SK-N-SH (cell line): ENCODE measurements at regions not wholly inside any gene's neighbourhood (a gene's known extent, or its start where the extent isn't known, plus 50 kb on each side); places are given as distances from the start of the nearest gene placed in this dataset.

Source experiments
- CTCF ChIA-PET: fragments of 300-600, 350-600 bp; formaldehyde crosslinking; extraction: SDS; loops from one replicate; lab custom pipeline; 2021; lab: Yijun Ruan, JAX
- POLR2A ChIA-PET: fragments of 350-600 bp; sonication (Branson Sonifier 250); formaldehyde crosslinking; extraction: SDS; loops from one replicate; lab custom pipeline; 2020; ENCODE audit warnings: antibody characterized with exemption, inconsistent platforms; lab: Yijun Ruan, JAX
- DNase-seq: peaks from one replicate; pipeline ENCODE4 v3.0.0; 2012
- H2AFZ ChIP-seq: fragments of 200-600 bp; sonication (generic); 2 replicates; pipeline ENCODE4 v1.8.1; 2016; ENCODE audit warnings: antibody characterized with exemption, mild to moderate bottlenecking, low read depth
- H3F3A ChIP-seq: fragments of 200-600 bp; sonication (generic); replicated peaks from 2 replicates; pipeline ENCODE3; 2016; ENCODE audit warnings: antibody characterized with exemption, mild to moderate bottlenecking; ENCODE audit not compliant: insufficient read depth
- H3K27ac ChIP-seq, 2 experiments: fragments of 200-500 bp in 1 of 2; fragments of 200-600 bp in 1 of 2; sonication (Bioruptor generic) in 1 of 2; sonication (generic), shearing (Covaris generic) in 1 of 2; 2 replicates each; pipeline versions ENCODE4 v1.5.1 to v1.6.1; 2014 to 2016; ENCODE audit warnings: low read depth in 2 of 2, inconsistent platforms in 1 of 2, low read length in 1 of 2, mild to moderate bottlenecking in 1 of 2, mixed read lengths in 1 of 2
- H3K27me3 ChIP-seq: fragments of 200-600 bp; sonication (generic), shearing (Covaris generic); 2 replicates; pipeline ENCODE4 v1.6.1; 2016; ENCODE audit warnings: mixed run types; ENCODE audit not compliant: insufficient read depth
- H3K36me3 ChIP-seq, 2 experiments: fragments of 200-500 bp in 1 of 2; fragments of 200-600 bp in 1 of 2; sonication (Bioruptor generic) in 1 of 2; sonication (generic) in 1 of 2; replicated peaks in 1 of 2; 2 replicates each; pipeline versions ENCODE3 to v1.5.1; 2014 to 2016; ENCODE audit warnings: low read length in 1 of 2, mild to moderate bottlenecking in 1 of 2; ENCODE audit not compliant: insufficient read depth in 2 of 2, control insufficient read depth in 1 of 2
- H3K4me1 ChIP-seq, 2 experiments: fragments of 200-500 bp in 1 of 2; fragments of 200-600 bp in 1 of 2; sonication (Bioruptor generic) in 1 of 2; sonication (generic), shearing (Covaris generic) in 1 of 2; 2 replicates each; pipeline versions ENCODE4 v1.5.1 to v1.6.1; 2014 to 2016; ENCODE audit warnings: low read depth in 1 of 2, low read length in 1 of 2, mixed run types in 1 of 2; ENCODE audit not compliant: insufficient read depth in 2 of 2, control insufficient read depth in 1 of 2
- H3K4me2 ChIP-seq: fragments of 200-600 bp; sonication (generic), shearing (Covaris generic); 2 replicates; pipeline ENCODE4 v1.6.1; 2017; ENCODE audit warnings: mixed run types
- H3K4me3 ChIP-seq, 2 experiments: fragments of 200-500 bp in 1 of 2; fragments of 200-600 bp in 1 of 2; sonication (Bioruptor generic) in 1 of 2; sonication (generic), shearing (Covaris generic) in 1 of 2; 2 replicates each; pipeline versions ENCODE4 v1.5.1 to v1.8.1; 2014 to 2016; ENCODE audit warnings: low read depth in 2 of 2, inconsistent platforms in 1 of 2, low read length in 1 of 2, mild to moderate bottlenecking in 1 of 2, mixed read lengths in 1 of 2, moderate library complexity in 1 of 2
- H3K79me2 ChIP-seq: fragments of 200-600 bp; sonication (generic); 2 replicates; pipeline ENCODE4 v1.8.1; 2017; ENCODE audit warnings: mild to moderate bottlenecking; ENCODE audit not compliant: insufficient read depth
- H3K9ac ChIP-seq: fragments of 200-600 bp; sonication (generic); 2 replicates; pipeline ENCODE4 v1.6.1; 2017; ENCODE audit warnings: mixed run types
- H3K9me2 ChIP-seq: fragments of 200-600 bp; sonication (generic); 2 replicates; pipeline ENCODE4 v1.6.1; 2017; ENCODE audit warnings: mixed run types
- H3K9me3 ChIP-seq: fragments of 200-600 bp; sonication (generic); 2 replicates; pipeline ENCODE4 v1.6.1; 2017; ENCODE audit warnings: mixed run types, mild to moderate bottlenecking, moderate library complexity
- H4K20me1 ChIP-seq: fragments of 200-600 bp; sonication (generic); 2 replicates; pipeline ENCODE4 v1.6.1; 2017; ENCODE audit warnings: mild to moderate bottlenecking, mixed run types; ENCODE audit not compliant: insufficient read depth
- ELF1 ChIP-seq: IDR thresholded peaks from 2 replicates; pipeline ENCODE4 v1.4.0; 2012
- EP300 ChIP-seq, 2 experiments: IDR thresholded peaks; 2 replicates each; pipeline versions ENCODE4 v1.4.0 to v1.6.1; 2012; ENCODE audit warnings: borderline replicate concordance in 1 of 2, low read depth in 1 of 2, low read length in 1 of 2
- EZH2phosphoT487 ChIP-seq: fragments of 200-600 bp; sonication (generic); IDR thresholded peaks from 2 replicates; pipeline ENCODE4 v1.6.1; 2017; ENCODE audit warnings: low read depth, mixed run types, mild to moderate bottlenecking, antibody characterized with exemption, moderate library complexity, borderline replicate concordance
- FOXJ3 ChIP-seq: sonication (generic); formaldehyde crosslinking; IDR thresholded peaks from 2 replicates; pipeline ENCODE4 v1.5.1; 2020; ENCODE audit warnings: mild to moderate bottlenecking, missing genetic modification reagents
- FOXM1 ChIP-seq: IDR thresholded peaks from 2 replicates; pipeline ENCODE4 v1.4.0; 2012; ENCODE audit warnings: low read depth, mild to moderate bottlenecking
- GABPA ChIP-seq: IDR thresholded peaks from 2 replicates; pipeline ENCODE4 v1.4.0; 2012; ENCODE audit warnings: low read depth, mild to moderate bottlenecking
- JUND ChIP-seq: IDR thresholded peaks from 2 replicates; pipeline ENCODE4 v1.4.0; 2012
- NFIC ChIP-seq: IDR thresholded peaks from 2 replicates; pipeline ENCODE4 v1.4.0; 2012; ENCODE audit warnings: borderline replicate concordance
- NRF1 ChIP-seq: IDR thresholded peaks from 2 replicates; pipeline ENCODE4 v1.6.1; 2012; ENCODE audit warnings: low read depth, mild to moderate bottlenecking, low read length
- RAD21 ChIP-seq: IDR thresholded peaks from 2 replicates; pipeline ENCODE4 v1.6.1; 2012; ENCODE audit warnings: mild to moderate bottlenecking, low read length
- RCOR1 ChIP-seq: fragments of 150-350 bp; IDR thresholded peaks from 2 replicates; pipeline ENCODE4 v1.6.1; 2017; ENCODE audit warnings: antibody characterized with exemption, low read length
- RFX5 ChIP-seq: IDR thresholded peaks from 2 replicates; pipeline ENCODE4 v1.6.1; 2012; ENCODE audit warnings: mild to moderate bottlenecking, improper control_type of control experiment, low read length
- RXRA ChIP-seq: IDR thresholded peaks from 2 replicates; pipeline ENCODE4 v1.4.0; 2012; ENCODE audit warnings: low read depth, mild to moderate bottlenecking, borderline replicate concordance
- SIN3A ChIP-seq: IDR thresholded peaks from 2 replicates; pipeline ENCODE4 v1.6.1; 2012; ENCODE audit warnings: low read depth, mild to moderate bottlenecking, low read length, moderate library complexity, borderline replicate concordance
- SMC3 ChIP-seq: IDR thresholded peaks from 2 replicates; pipeline ENCODE4 v1.6.1; 2012; ENCODE audit warnings: low read depth, low read length, improper control_type of control experiment
- WGBS: methylation state at CpG from one replicate; pipeline ENCODE4 v1.1.6; 2017; ENCODE audit warnings: low lambda C conversion rate; 5-methylcytosine and 5-hydroxymethylcytosine counted together
- TF ChIP-seq, protein P1 (sequence below): IDR thresholded peaks from 2 replicates; pipeline ENCODE4 v1.4.0; 2012; ENCODE audit warnings: low read depth
- TF ChIP-seq, protein P2 (sequence below): IDR thresholded peaks from 2 replicates; pipeline ENCODE4; 2012
- TF ChIP-seq, protein P3 (sequence below): fragments of 150-350 bp; IDR thresholded peaks from 2 replicates; pipeline ENCODE4 v1.6.1; 2017; ENCODE audit warnings: antibody characterized with exemption, low read length, low read depth, borderline replicate concordance
- TF ChIP-seq, protein P4 (sequence below): fragments of 200-600 bp; sonication (generic); IDR thresholded peaks from 2 replicates; pipeline ENCODE4 v1.6.1; 2017; ENCODE audit warnings: antibody characterized with exemption, mild to moderate bottlenecking, moderate library complexity
- TF ChIP-seq, protein P5 (sequence below): IDR thresholded peaks from 2 replicates; pipeline ENCODE4 v1.6.1; 2012; ENCODE audit warnings: mild to moderate bottlenecking, low read depth, low read length, moderate library complexity

DNA sequence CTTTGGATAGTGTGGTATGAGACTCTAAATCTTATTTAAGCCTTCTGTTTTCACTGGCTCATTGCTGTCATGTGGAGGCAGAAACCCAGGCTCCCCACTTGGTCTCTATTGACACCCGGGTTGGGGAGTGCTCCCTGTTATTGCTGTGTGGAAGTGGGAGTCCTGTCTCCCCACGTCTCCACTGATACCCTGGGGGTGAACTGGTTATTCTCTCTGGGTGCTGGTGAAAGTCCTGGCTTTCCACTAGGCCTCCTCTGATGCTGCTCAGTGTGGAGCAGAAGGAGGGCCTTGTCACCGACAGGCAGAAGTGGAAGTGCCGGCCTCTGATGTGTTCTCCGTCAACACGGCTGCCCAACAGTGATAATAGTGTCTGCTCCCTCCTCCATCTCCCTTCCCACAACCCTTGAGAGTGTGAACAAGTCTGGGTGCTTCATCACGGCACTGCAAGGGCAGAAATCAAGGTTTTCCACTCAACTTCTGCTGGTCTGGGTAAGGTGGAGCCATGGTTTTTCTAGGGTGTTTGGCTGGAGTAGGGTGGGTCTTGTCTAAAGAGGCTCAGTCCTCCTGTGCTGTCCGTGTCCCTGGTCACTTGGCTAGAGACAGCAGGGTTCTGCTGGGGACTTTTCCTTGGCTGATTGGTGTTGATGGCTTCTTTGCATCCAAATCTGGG is 240.7 kb upstream of the B3GAT1 start:
- no peak overlapping the region for H3K27ac ChIP-seq
- no peak for DNase-seq
- H3K9me3 ChIP-seq: 0 out of 2 replicates have a peak, but pooled peaks cover 5% of the 10 kb centered on the region
- H3F3A ChIP-seq: no peaks in the 10 kb centered on the region
- H3K9ac ChIP-seq: no peak overlapping the region
- H3K4me3 ChIP-seq: no peak overlapping the region
- peaks cover 3% of the 10 kb centered on the region; the same call in 1 of the 2 replicates for H3K9me2 ChIP-seq
- POLR2A ChIA-PET: no interaction called here
- H3K4me2 ChIP-seq: no peak overlapping the region
- H3K79me2 ChIP-seq: no peaks in the 10 kb centered on the region
- H2AFZ ChIP-seq: no peak overlapping the region
- no peaks in the 10 kb centered on the region for H4K20me1 ChIP-seq
- CTCF ChIA-PET: no interaction called here
- TF ChIP-seq JUND (no peak), GABPA (no peak)
- WGBS: 27% methylated on average over 8 of the region's 8 CpGs
- H3K4me1 ChIP-seq: no peaks in the 10 kb centered on the region; a peak in 1 of 4 replicates
- H3K27me3 ChIP-seq: no peaks in the 10 kb centered on the region
- no peaks in the 10 kb centered on the region for H3K36me3 ChIP-seq

DNA sequence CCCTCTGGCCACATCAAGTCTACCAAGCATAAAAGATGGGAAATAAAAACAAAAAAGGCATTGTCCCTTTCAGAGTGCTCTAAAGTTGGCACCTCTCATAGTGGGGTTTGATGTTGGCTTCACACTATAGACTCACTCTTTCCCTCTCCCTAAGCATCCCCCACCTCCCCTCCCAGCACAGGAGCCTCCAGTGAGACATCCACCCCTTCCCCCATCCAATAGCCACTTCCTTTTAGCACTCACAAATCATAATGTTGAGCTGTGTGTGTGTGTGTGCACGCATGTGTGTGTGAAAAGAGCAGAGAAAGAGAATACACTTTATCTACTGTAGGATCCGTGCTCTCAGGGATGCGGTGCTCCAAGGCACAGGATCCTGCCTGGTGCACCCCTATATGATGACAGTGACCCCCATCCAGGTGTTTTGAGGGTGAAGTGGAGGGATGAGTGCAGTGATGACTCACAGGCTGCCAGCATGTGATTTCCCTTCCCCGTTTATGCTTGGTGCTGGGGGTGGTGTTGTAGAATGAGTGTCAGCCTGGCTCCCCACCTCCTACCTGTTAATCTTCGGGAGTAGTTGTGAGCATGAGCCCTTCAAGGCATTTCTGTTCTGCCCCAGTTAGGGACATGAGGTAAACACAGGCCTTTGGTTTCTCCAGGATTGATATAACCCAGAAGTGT is 235.2 kb upstream of the B3GAT1 start:
- no peak for DNase-seq
- H3K9me2 ChIP-seq: peaks cover 3% of the 10 kb centered on the region; the same call in 1 of the 2 replicates
- H3K4me3 ChIP-seq: no peak overlapping the region
- H3K9me3 ChIP-seq: 0 out of 2 replicates have a peak, but pooled peaks cover 5% of the 10 kb centered on the region
- POLR2A ChIA-PET: no interaction called here
- H3K27ac ChIP-seq: no peak overlapping the region
- no peaks in the 10 kb centered on the region for H3F3A ChIP-seq
- no peaks in the 10 kb centered on the region for H3K79me2 ChIP-seq
- H3K27me3 ChIP-seq: no peaks in the 10 kb centered on the region
- H3K9ac ChIP-seq: no peak overlapping the region
- CTCF ChIA-PET: no interaction called here
- peaks cover 0 to 33% of the 10 kb centered on the region in 2 experiments; a peak in 2 of 4 replicates for H3K4me1 ChIP-seq
- 18% methylated on average over 5 of the region's 5 CpGs for WGBS
- H2AFZ ChIP-seq: no peak overlapping the region
- no peak overlapping the region for H3K4me2 ChIP-seq
- H4K20me1 ChIP-seq: no peaks in the 10 kb centered on the region
- H3K36me3 ChIP-seq: no peaks in the 10 kb centered on the region
- TF ChIP-seq SMC3 (no peak), RAD21 (no peak), EZH2phosphoT487 (no peak), FOXJ3 (CRISPR knock-in tag) (no peak), RFX5 (no peak), NRF1 (no peak), SIN3A (no peak), FOXM1 (no peak), NFIC (no peak), RCOR1 (no peak), ELF1 (no peak), RXRA (no peak), JUND (no peak), EP300 (IDR thresholded peaks at IDR 0.05; ENCODE audit: borderline replicate concordance in 1 of 2, low read depth in 1 of 2, low read length in 1 of 2) (no peak)
- TF ChIP-seq, protein P1, sequence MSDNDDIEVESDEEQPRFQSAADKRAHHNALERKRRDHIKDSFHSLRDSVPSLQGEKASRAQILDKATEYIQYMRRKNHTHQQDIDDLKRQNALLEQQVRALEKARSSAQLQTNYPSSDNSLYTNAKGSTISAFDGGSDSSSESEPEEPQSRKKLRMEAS: no peak
- TF ChIP-seq, protein P2, sequence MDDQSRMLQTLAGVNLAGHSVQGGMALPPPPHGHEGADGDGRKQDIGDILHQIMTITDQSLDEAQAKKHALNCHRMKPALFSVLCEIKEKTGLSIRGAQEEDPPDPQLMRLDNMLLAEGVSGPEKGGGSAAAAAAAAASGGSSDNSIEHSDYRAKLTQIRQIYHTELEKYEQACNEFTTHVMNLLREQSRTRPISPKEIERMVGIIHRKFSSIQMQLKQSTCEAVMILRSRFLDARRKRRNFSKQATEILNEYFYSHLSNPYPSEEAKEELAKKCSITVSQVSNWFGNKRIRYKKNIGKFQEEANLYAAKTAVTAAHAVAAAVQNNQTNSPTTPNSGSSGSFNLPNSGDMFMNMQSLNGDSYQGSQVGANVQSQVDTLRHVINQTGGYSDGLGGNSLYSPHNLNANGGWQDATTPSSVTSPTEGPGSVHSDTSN: no peak
- TF ChIP-seq, protein P3, sequence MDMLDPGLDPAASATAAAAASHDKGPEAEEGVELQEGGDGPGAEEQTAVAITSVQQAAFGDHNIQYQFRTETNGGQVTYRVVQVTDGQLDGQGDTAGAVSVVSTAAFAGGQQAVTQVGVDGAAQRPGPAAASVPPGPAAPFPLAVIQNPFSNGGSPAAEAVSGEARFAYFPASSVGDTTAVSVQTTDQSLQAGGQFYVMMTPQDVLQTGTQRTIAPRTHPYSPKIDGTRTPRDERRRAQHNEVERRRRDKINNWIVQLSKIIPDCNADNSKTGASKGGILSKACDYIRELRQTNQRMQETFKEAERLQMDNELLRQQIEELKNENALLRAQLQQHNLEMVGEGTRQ: no peak
- TF ChIP-seq, protein P4, sequence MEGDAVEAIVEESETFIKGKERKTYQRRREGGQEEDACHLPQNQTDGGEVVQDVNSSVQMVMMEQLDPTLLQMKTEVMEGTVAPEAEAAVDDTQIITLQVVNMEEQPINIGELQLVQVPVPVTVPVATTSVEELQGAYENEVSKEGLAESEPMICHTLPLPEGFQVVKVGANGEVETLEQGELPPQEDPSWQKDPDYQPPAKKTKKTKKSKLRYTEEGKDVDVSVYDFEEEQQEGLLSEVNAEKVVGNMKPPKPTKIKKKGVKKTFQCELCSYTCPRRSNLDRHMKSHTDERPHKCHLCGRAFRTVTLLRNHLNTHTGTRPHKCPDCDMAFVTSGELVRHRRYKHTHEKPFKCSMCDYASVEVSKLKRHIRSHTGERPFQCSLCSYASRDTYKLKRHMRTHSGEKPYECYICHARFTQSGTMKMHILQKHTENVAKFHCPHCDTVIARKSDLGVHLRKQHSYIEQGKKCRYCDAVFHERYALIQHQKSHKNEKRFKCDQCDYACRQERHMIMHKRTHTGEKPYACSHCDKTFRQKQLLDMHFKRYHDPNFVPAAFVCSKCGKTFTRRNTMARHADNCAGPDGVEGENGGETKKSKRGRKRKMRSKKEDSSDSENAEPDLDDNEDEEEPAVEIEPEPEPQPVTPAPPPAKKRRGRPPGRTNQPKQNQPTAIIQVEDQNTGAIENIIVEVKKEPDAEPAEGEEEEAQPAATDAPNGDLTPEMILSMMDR: no peak
- TF ChIP-seq, protein P5, sequence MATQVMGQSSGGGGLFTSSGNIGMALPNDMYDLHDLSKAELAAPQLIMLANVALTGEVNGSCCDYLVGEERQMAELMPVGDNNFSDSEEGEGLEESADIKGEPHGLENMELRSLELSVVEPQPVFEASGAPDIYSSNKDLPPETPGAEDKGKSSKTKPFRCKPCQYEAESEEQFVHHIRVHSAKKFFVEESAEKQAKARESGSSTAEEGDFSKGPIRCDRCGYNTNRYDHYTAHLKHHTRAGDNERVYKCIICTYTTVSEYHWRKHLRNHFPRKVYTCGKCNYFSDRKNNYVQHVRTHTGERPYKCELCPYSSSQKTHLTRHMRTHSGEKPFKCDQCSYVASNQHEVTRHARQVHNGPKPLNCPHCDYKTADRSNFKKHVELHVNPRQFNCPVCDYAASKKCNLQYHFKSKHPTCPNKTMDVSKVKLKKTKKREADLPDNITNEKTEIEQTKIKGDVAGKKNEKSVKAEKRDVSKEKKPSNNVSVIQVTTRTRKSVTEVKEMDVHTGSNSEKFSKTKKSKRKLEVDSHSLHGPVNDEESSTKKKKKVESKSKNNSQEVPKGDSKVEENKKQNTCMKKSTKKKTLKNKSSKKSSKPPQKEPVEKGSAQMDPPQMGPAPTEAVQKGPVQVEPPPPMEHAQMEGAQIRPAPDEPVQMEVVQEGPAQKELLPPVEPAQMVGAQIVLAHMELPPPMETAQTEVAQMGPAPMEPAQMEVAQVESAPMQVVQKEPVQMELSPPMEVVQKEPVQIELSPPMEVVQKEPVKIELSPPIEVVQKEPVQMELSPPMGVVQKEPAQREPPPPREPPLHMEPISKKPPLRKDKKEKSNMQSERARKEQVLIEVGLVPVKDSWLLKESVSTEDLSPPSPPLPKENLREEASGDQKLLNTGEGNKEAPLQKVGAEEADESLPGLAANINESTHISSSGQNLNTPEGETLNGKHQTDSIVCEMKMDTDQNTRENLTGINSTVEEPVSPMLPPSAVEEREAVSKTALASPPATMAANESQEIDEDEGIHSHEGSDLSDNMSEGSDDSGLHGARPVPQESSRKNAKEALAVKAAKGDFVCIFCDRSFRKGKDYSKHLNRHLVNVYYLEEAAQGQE: no peak
